Suppressor macrophage treated with lipopolysaccharide for 1 hour (primary cell): ENCODE measurements at regions not wholly inside any gene's neighbourhood (a gene's known extent, or its start where the extent isn't known, plus 50 kb on each side); places are given as distances from the start of the nearest gene placed in this dataset.
"Not testable (repeated sequence)": the region's sequence is repeated elsewhere in the genome, so short reads cannot be mapped to it uniquely, and the experiment has no call there.

Source experiments
- DNase-seq, 3 donors: peaks; one replicate each; pipeline ENCODE4 v3.0.0-alpha.2; 2020 to 2022

DNA sequence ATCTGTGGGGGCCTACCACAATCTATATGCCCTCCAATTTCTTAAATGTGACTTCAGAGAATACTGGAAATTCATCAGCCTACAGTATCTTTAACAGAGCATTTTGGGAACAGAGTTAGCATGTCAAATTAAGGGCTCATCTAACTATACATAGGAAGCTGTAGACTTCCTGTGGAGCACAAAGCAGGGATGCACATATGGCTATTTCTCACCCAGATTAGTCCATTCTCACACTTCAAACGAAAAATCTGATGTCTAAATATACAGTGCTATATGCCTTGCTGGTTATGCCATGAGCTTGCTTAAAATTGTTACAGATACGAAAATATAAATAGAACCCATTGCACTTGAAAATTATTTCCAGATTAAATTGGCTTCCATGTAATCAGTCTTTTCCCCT lies 1922.8 kb downstream of the MRPL39 start:
- DNase-seq, result no peak

DNA sequence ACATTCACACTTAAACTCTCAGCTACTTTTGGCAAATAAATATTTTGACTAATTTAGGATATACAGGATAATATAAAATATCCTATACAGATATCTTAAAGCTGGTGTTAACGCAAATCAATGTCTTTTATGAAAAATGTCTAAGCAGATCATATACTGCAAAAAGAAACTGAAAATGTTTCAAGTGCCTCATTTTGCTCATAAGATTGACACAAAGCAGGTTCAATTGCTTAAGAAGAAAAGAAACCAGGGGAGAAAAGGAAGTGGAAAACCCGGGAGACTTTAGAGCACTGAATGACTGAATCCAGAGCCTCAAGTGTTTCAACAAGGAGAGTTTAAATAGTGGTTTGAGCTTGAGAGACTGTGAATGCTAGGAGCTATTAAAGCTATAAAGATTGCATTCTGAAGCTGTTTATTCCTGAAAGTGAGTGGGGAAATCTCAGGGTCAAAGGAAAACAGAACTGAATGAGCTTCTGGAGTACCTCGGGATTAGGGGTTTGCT lies 1943.0 kb downstream of the MRPL39 start:
- no peak for DNase-seq

DNA sequence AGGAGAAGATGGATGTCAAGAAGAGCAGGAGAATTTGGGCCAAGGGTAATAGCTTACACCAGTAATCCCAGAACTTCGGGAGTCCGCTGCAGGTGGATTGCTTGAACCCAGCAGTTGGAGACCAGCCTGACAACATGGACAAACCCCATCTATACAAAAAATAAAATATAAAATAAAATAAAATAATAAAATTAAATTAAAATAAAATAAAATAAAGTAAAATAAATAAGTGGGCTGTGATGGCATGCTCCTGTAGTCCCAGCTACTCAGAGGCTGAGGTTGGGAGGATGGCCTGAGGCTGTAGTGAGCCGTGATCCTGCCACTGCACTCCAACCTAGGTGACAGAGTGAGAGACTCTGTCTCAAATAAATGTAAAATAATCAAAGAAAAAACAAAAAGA lies 1946.7 kb downstream of the MRPL39 start:
- DNase-seq, result no peak

DNA sequence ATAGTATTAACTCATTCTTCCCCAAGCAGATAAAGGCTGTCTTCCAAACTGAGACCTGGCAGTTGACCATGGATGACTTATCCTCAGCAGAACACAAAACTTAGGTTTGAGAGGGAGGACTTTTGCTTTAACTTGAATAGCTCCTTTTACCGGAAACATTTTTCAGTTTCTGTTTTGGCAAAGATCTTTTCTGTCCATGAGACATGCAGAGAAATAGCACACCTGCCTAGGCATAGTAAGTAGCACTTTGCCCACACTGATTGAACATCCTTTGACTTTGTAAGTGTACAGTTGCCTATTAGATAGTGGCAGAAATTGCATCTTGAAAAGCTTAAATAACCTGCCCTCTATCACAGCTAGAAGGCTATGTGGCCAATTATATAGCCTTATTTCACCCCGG lies 1962.5 kb downstream of the MRPL39 start:
- DNase-seq, result no peak

DNA sequence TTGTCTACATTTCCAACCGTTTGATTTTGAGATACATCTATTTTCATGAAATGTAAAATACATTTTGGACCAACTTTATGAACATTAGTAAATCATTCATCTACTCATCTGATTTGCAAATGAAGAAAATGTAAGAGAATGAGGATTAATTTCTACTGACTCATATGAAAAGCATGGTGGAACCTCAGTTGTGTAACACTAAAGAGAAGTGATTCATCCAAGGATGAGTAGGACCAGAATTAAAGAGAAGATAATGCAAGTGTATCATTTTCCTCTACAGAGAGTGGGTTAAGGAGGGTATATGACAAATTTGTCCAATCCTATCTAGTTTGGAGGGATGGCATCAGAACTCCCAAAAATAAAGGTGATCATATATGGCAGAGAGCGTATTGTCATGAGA lies 1967.6 kb downstream of the MRPL39 start:
- no peak for DNase-seq

DNA sequence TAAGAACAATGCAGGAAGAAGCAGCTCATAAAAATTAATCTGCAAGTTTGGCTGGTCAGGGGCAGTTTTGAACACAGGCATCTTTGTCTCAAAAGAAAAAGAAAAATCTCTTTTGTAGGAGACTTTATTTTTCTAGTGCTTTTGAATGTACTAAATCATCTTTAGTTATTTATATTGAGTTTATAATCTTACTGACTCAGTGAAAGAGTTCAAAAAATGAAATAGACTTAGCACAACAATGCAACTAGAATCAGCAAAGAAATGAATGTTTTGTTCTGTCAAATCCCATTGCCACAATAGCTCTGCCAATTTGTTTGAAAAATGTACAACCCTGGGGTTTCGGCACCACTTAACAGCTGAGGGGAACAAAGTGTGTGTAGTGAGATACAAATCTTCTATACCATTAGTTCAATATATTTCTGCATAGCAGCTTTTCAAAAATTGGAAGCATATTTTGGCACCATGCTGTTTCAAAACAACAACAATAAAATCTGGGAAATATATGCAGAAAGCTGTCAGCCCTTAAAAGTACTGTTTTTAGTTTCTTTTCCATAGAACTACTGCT lies 1969.1 kb downstream of the MRPL39 start:
- no peak for DNase-seq

DNA sequence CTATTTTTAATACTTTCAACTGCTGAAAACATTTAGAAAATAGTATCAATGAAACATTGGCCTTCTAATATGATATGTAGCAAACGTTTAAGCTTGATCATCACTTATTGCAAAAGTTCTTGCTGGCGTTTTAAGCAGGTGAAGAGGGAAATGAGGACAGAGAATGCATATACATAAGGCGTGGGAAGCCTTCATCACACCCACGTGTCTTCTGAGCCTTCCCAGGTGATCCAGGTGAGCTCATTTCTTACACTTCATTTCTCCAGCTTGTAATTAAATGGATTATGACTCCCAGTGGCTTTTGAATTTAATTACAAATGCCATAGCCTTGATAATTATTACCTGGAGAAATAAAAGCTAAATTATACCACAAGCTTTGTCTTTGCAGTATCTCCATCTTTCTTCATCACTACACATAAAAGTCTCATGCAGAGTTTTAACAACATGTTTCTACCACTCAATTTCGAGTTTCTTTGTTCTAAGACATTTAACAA lies 1973.8 kb downstream of the MRPL39 start:
- no peak for DNase-seq

DNA sequence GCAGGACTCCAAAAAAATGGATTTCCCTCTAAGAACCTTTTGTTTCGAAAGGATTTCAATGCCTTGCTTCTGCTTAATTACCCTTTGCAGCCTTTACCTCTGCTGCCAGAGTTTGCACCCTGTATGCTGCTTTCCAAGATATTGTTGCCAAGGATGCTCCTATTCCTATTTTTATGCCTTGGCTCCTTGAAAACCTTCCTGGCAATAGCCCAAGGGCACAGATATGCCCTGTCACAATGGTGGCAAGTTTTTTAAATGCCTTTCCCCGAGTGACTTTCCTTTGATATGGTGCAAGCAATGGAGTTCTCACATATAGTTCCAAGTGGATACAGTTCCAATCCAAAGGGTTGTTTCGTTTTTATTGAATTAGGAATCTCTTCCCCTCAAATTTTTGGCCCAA lies 1983.0 kb downstream of the MRPL39 start:
- DNase-seq, result no peak

DNA sequence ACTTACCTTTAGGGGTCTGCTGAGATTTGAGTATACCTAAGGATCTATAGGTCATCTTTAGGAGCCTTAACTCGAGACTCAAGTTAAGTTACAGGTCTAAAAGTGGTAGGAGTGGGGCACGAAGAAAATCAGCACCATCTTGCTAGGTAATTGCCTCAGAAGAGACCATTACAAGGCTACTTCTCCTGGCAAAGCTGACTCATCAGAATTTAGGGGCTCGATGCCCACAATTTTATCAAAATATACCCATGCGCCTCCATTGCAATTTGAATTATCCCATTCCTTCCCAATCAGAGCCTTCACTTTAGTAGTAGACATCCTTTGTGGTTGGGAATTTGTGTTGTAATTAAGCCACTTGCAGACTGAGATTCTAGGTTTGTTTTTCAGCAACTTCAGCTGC lies 1994.3 kb downstream of the MRPL39 start:
- DNase-seq, result no peak

DNA sequence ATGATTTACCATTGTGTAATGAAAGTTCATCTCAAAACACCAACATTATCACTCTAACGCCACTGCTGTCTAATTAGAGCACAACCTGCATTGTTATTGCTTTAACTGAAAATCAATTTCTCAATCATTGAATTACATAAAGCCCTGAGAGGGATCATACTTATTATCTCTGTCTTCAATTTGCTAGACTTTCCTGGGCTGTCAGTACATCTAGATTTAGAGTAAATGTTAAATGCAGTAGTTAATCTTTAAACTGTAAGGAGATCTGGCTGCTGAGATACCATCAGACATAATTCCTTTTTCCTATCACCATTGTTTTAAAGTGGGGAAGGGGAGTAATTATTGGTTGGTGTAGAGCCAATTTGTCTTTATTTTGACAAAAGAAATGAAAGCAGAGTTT lies 1995.1 kb downstream of the MRPL39 start:
- DNase-seq, result no peak

DNA sequence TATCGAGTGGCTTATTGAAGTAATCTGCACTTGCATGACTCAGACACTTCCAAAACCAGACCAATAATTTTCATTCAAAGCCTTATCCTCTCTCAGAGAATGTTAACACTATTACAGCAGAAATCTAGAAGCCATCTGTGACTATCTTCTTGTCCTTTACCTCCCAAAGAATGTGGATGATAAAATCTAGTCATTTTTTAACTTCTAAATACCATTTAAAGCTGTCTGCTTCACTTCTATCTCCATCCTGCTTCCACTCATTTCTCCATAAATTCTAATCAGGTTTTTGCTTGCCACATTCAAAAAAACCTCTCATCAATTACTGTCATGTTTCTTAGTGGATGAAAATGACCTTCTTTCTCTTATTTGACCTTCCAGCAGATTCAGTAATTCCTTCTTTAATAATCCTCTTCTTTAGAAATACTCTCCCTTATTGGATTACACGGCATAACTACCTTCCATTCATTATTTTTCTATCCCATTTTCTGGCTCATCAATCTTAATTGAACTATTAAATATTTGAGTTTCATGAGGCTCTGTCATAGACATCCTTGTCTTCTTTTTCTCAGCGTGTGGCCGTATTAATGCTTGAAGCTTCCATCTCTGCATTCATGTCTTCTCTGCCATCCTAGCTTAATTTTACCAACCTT lies 1999.4 kb downstream of the MRPL39 start:
- DNase-seq, result no peak

DNA sequence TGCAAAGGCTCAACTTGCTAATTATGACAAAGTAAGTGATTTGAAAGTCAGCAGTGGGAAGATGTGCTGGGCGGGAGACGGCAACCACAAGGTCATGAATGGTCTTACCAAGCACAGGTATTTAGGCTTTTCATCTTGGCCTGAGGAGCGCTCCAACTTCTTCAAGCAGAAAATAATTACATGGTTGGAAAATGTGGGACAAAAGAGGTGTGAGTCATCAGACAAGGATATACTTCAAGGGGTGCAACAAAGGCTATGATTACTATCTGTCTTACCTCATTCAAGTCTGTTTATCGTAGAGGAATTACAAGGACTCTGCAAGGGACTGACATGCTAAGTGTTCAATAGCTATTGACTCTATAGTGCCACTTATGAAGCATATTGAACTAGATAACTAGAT lies 2005.7 kb downstream of the MRPL39 start:
- DNase-seq, result no peak

DNA sequence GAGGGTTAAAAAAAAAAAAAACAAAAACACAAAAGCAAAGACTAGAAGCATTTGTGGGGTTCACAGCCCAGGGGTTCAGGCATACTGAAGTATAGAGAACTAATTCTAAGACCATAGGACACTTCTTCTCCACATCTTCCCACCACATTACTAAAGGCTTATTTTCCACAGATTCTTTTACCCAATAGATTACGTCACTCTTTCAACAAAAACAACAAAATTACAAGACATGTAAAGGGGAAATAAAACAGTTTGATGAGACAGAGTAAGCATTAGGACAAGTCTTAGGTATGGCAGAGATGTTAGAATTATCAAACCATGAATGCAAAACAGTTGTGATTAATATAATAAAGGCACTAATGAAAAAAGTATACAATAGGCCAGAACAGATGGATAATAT lies 2013.7 kb downstream of the MRPL39 start:
- no peak for DNase-seq

DNA sequence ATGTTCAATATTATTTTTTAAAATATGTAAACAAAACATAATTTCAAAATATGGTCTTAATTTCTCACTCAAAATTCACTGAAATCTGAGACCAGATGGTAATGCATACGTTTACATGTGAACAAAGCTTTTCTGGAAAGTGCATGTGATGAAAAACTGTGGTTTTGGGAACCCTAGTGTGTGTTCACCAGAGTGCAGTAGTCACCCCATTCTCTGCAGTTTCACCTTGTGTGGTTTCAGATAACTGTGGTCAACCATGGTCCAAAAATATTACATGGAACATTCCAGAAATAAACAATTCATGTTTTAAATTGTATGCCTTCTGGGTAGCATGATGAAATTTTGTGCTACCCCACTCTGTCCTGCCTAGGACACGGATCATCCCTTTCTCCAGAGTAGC lies 2021.9 kb downstream of the MRPL39 start:
- no peak for DNase-seq

DNA sequence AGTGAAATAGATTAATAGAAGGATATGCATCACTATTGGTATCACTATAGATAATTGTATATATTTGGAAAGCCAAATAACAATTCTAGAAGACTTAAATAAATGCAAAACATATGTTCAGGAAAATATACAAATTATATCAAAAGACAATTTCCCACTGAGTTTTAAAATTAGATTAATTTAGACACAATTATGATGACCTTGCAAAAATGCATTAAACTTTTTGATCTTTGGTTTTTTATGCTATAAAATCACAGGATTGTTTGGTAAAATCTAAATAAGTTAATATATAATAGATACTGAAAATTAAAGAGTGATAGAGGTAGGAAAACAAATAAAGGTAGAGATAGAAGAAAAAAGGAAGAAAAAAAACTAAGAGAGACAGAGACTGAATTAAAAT lies 2027.7 kb downstream of the MRPL39 start:
- DNase-seq, result no peak

DNA sequence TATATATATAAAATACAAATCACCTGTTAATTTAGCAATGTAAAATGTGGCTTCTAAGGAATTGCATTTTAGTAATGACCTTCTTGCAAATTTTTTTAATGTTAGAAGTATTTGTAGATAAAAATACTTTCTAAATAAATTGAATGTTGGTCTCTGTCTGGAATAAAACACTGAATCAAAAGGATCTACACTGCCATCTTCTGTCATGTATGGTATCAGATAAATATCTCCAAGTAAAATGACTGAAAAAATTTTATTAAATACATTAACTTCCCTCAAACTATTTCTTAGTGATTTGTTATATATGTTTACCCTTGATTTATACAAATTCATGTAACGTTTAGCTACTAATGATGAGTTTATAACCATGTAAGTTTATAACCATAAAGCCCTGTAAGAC lies 2029.3 kb downstream of the MRPL39 start:
- no peak for DNase-seq

DNA sequence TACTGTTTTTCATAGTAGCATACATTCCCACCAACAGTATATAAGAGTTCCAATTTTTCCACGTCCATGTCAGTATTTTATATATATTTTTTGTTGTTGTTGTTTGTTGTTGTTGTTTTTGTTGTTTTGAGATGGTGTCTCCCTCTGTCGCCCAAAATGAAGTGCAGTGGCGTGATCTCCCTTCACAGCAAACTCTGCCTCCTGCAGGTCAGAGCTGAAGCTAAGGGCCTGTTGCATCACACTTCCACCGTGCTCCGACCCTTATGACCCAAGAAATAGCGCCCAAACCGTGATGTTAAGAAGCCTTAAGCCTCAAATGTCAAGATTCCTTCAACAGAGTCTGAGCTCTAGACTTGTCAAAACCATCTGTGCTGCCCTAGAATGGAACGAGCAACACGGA lies 2032.3 kb downstream of the MRPL39 start:
- DNase-seq, result no peak

DNA sequence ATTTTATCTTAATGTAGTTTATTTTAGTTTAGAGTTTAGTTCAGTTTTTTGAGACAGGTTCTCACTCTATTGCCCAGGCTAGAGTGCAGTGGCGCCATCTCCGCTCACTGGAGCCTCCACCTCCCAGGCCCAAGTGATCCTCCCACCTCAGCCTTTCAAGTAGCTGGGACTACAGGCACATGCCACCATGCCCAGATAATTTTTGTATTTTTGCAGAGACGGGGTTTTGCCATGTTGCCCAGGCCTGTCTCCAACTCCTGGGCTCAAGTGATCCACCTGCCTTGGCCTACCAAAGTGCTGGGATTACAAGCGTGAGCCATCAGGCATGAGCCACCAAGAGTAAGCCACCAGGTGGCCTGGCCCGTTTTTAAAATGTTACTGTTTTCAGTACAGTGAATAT lies 2058.4 kb downstream of the MRPL39 start:
- DNase-seq, result not testable (repeated sequence)

DNA sequence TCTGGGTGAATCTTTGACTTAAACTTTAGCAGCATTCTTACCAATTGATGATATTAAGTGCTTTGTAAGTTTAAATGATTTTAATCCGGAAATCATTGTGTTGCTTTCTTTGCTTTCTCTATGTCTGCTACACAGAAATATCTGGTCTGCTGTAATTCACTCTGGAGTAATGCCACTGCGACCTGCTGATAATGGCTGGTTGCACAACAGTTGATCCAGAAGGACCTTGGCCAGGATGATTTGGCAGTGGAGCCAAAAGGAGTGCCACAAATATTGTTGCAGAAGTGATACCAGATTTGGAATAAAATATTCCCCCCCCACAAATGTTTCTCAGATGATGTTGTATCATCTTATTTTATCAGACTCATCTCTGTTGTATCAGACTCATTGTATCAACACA lies 2063.9 kb downstream of the MRPL39 start:
- DNase-seq, result no peak

DNA sequence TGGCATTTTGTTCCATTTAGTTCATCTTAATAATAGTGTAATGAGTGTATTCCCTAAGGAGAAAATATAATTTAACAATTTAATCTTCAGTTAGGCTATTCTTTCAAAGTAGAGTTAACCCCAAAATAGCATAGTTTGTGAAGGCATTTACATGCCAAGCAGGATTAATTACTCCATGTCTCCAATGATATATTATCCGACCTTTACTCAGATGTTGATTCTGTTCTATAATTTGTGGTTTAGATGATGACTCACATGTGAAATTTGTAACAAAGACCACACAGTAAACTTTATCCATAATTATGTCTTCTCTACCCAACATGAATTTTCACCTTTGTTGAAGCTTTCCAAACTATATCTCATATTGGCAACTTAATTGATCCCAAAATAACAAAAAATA lies 2065.2 kb downstream of the MRPL39 start:
- DNase-seq, result no peak

DNA sequence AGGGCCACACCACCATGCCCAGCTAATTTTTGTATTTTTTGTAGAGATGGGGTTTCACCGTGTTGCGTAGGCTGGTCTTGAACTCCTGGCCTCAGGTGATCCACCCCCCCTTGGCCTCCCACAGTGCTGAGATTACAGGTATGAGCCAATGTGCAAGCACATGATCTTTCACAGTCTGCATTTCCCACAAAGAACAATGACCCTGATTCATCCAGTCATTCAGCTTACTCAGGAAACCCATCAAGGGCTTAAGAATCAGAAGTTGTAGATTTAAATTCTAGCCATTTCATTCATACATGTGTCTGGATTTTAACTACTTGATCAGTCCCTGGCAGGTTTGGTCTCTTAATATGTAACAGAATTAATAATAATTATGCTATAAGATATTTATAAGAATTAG lies 2065.7 kb downstream of the MRPL39 start:
- no peak for DNase-seq

DNA sequence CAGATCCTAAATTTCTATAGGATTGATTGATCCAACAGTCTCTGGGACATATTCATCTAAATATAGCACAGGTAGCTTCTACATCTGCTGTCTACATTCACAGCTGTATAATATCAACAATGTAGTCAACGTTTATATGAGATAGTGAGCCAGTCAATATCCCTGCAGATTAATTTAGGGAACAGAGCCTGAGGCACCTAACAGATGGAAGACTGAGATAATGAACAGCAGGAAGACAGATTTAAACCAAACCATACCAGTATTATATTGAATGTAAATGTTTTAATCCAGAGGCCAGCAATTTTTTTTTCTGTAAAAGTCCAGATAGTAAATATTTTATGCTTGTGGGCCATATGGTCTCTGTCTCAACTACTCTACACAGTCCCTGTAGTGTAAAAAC lies 2072.4 kb downstream of the MRPL39 start:
- DNase-seq, result no peak

DNA sequence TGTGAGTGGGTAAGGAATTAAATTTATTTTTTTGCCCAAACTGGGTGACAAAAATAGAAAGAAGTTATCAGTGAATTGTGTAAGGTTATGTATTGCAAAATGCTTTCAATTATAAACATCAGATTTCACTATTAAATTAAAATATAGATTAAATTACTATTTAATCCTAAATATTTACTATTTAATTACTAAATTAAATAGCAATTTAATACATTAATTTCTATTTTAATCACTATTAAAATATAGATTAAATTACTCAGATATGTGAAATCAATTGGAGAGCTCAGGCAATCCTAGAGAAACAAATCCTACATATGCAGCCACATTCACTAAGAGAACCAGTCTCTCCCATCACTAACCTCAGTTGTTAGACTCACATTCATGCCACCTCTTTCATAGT lies 2075.8 kb downstream of the MRPL39 start:
- DNase-seq, result no peak

DNA sequence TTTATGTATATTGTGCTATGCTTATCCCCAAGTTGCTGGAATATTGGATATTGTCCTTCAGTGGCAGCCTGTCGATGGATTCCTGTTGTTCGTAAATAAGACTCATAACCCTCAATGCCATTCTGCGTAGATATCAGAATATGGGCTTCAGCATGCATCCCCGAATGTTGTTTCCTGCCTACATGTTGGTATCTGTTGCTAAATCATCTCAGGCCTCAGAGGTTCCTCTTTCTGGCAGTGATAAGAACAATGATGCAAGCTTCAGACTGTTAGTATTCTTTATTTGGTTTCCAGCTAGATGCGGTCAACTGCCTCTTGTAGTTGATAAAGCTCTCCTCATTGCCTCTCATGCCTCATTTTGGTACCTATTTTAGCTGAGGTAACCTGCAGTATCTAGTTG lies 2082.6 kb downstream of the MRPL39 start:
- DNase-seq, result no peak

DNA sequence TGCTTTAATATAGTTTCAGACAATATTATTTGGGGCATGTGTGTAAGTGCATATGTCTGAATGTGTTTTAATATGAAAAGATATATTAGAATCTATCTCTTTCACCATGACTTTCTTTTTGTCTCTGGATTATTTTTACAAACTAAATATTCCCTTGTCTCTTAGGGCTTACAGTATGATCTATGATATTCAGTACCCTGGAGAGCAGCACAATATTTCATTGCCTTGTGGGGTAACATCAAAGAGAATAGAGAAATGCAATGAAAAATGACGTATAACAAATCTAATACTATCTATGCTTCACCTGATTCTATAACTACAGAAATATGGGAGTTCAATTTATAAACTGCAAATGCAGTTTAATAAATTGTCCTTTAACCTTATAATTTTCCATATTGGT lies 2084.5 kb downstream of the MRPL39 start:
- DNase-seq, result no peak
